Left ventricle myocardium inferior (tissue), 1 donor: ENCODE measurements at regions not wholly inside any gene's neighbourhood (a gene's known extent, or its start where the extent isn't known, plus 50 kb on each side); places are given as distances from the start of the nearest gene placed in this dataset.

Source experiments
- DNase-seq: peaks from one replicate; pipeline ENCODE4 v3.0.0-alpha.2; 2020
- H3K27ac ChIP-seq: fragments of 200-600 bp; replicated peaks from 2 replicates; pipeline ENCODE4 v1.8.0; 2021
- H3K27me3 ChIP-seq: fragments of 200-600 bp; 2 replicates; pipeline ENCODE4 v1.8.0; 2021; ENCODE audit warnings: low read depth
- H3K36me3 ChIP-seq: fragments of 200-600 bp; 2 replicates; pipeline ENCODE4 v1.8.0; 2021
- H3K4me1 ChIP-seq: fragments of 200-600 bp; 2 replicates; pipeline ENCODE4 v1.8.0; 2021
- H3K4me3 ChIP-seq: fragments of 200-600 bp; 2 replicates; pipeline ENCODE4 v1.8.0; 2021; ENCODE audit warnings: mild to moderate bottlenecking, moderate library complexity
- H3K9me3 ChIP-seq: fragments of 200-600 bp; replicated peaks from 2 replicates; pipeline ENCODE4 v1.8.0; 2021
- CTCF ChIP-seq: fragments of 200-600 bp; IDR thresholded peaks from 2 replicates; pipeline ENCODE4 v1.8.0; 2021; ENCODE audit warnings: antibody characterized with exemption, mild to moderate bottlenecking, borderline replicate concordance
- intact Hi-C: fragments of 100-400 bp; cut with micrococcal nuclease; formaldehyde crosslinking; loops from one replicate; pipeline ENCODE4 v1.11.0; 2022
- donor health status: DM: no; HTN: yes; CAD: no; lungs with severe emphysema.

- TF ChIP-seq CTCF, result no peak
- no peak for DNase-seq
- intact Hi-C loops, result no loop called here
- Histone ChIP-seq H3K4me1 (no peaks in the 10 kb centered on the region), H3K4me3 (no peak overlapping the region), H3K9me3 (no peaks in the 10 kb centered on the region), H3K27me3 (no peaks in the 10 kb centered on the region), H3K27ac (no peak overlapping the region), H3K36me3 (no peaks in the 10 kb centered on the region)
These were observed 80.2 kb upstream of the SLC13A1 start for GRCh38 chr7:123279949-123280348.

- Histone ChIP-seq H3K27ac (no peak overlapping the region), H3K4me3 (no peak overlapping the region), H3K27me3 (no peaks in the 10 kb centered on the region), H3K9me3 (no peaks in the 10 kb centered on the region), H3K4me1 (no peaks in the 10 kb centered on the region), H3K36me3 (no peaks in the 10 kb centered on the region)
- no peak for TF ChIP-seq CTCF
- DNase-seq, result no peak
- intact Hi-C loops, result no loop called here
These were observed 75.4 kb upstream of the SLC13A1 start for GRCh38 chr7:123275036-123275753.

- H3K27ac ChIP-seq, result no peak overlapping the region
- no peaks in the 10 kb centered on the region for H3K27me3 ChIP-seq
- H3K4me1 ChIP-seq, result no peaks in the 10 kb centered on the region
- H3K36me3 ChIP-seq, result no peaks in the 10 kb centered on the region
- no peak for DNase-seq
- no peak overlapping the region for H3K4me3 ChIP-seq
- no peak for TF ChIP-seq CTCF
- intact Hi-C loops, result no loop called here
- H3K9me3 ChIP-seq, result no peaks in the 10 kb centered on the region
These were observed 73.4 kb upstream of the SLC13A1 start for GRCh38 chr7:123273185-123273584.

- H3K36me3 ChIP-seq, result no peaks in the 10 kb centered on the region
- H3K27me3 ChIP-seq, result no peaks in the 10 kb centered on the region
- DNase-seq, result no peak
- H3K4me1 ChIP-seq, result no peaks in the 10 kb centered on the region
- TF ChIP-seq CTCF, result no peak
- no peak overlapping the region for H3K4me3 ChIP-seq
- no peak overlapping the region for H3K27ac ChIP-seq
- intact Hi-C loops, result no loop called here
- H3K9me3 ChIP-seq, result no peaks in the 10 kb centered on the region
These were observed 72.1 kb upstream of the SLC13A1 start for GRCh38 chr7:123271856-123272255.

GRCh38 chr7:123271231-123271630 lies 71.5 kb upstream of the SLC13A1 start:
- no peaks in the 10 kb centered on the region for H3K9me3 ChIP-seq
- H3K4me1 ChIP-seq, result no peaks in the 10 kb centered on the region
- no peak for TF ChIP-seq CTCF
- no peaks in the 10 kb centered on the region for H3K36me3 ChIP-seq
- H3K4me3 ChIP-seq, result no peak overlapping the region
- DNase-seq, result no peak
- H3K27ac ChIP-seq, result no peak overlapping the region
- intact Hi-C loops, result no loop called here
- H3K27me3 ChIP-seq, result no peaks in the 10 kb centered on the region
